ENCODE measurements at regions not wholly inside any gene's neighbourhood (a gene's known extent, or its start where the extent isn't known, plus 50 kb on each side); places are given as distances from the start of the nearest gene placed in this dataset.

GRCh38 chr1:191160837-191161236 lies 683.2 kb upstream of the BRINP3 start:
- TF ChIP-seq CTCF (IDR thresholded peaks at IDR 0.05; ENCODE audit: low read depth, low read length) (no peak), EZH2phosphoT487 (IDR thresholded peaks at IDR 0.05; ENCODE audit: low read depth) (no peak)
